Activated T-cell treated with anti-CD3 and anti-CD28 coated beads, Interleukin-2, amount 50 U/mL, for 48 hours (primary cell): ENCODE measurements at regions not wholly inside any gene's neighbourhood (a gene's known extent, or its start where the extent isn't known, plus 50 kb on each side); places are given as distances from the start of the nearest gene placed in this dataset.
"Not testable (repeated sequence)": the region's sequence is repeated elsewhere in the genome, so short reads cannot be mapped to it uniquely, and the experiment has no call there.

ENCODE experiments used
- DNase-seq, 2 experiments: peaks; one replicate each; pipeline ENCODE4 v3.0.0-alpha.2; 2020

DNA sequence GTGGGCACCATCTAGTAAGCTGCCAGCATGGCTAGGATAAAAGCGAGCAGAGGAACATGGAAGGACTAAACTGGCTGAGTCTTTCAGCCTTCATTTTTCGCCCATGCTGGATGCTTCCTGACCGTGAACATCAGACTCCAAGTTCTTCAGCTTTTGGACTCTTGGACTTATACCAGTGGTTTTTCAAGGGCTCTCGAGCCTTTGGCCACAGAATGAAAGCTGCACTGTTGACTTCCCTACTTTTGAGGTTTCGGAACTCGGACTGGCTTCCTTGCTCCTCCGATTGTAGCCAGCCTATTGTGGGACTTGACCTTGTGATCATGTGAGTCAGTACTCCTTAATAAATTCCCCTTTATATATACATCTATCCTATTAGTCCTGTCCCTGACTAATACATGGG lies 785.1 kb upstream of the SLITRK6 start:
- no peak for DNase-seq

DNA sequence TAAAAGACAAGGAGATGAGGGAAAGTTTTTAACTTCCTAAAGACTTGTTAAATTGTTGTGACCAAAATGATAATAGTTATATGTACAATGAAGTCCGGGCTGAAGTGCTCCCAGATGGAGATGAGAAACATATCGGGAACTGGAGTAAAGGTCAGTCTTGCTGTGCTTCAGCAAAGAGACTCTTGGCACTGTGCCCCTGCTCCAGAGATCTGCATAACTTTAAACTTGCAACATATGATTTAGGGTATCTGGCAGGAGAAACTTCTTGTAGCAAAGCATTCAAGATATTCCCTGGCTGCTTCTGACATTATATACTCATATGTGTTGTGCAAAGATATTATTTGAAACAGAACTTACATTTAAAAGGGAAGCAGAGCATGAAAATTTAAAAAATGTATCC lies 786.6 kb upstream of the SLITRK6 start:
- no peak for DNase-seq

DNA sequence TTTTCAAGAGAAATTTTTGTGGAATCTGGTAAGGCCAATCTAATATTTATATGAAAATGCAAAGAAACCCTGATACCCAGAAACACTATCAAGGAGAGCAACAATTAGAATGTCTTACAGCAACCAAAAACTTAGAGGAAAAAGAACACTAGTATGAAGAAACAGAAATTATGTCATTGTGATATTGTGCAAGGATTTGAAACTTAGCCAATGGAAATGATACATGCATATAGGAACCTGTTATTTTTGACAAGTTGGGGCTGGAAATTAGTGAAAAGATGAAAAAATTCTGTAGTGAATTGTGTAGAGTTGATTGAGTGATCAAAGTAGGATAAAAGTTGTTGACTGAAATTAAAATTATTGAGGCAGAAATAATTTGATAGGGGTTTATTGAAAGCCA lies 792.6 kb upstream of the SLITRK6 start:
- no peak for DNase-seq

DNA sequence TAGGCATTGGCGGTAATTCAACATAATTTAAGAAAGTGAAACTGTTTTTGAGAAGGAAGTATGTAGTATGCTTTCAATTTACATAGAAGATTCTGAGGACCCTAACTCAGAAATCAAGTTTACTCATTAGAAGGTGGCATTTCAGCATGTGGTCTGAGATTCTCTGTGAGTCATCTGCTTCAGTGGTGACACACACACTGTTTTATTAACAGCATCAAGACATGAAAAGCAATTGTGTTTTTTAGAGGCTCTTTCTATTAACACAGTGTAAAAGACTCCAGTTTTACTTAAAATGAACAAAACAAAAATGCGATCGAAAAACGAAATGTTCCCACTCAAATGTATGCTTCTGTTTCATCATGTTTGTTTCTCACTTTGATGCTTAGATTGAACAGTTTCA lies 802.1 kb upstream of the SLITRK6 start:
- DNase-seq, result no peak

DNA sequence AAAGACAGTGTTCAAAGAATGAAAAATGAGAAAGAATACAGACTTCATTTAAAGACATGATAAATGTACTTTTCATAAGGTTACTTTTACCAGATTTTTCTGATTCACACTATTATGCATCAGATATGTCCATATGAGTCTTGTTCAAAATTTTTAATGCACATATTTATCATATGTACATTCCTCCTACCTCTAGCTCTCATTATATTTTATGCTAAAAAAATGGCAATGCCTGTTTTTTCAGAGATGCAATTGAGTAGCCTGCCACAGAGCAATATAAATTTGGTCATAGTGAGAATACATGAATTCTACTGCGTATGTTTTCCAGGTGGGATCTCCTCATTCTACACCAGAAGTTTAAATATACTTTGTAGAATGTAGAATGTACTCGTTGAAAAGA lies 807.0 kb upstream of the SLITRK6 start:
- DNase-seq, result no peak

DNA sequence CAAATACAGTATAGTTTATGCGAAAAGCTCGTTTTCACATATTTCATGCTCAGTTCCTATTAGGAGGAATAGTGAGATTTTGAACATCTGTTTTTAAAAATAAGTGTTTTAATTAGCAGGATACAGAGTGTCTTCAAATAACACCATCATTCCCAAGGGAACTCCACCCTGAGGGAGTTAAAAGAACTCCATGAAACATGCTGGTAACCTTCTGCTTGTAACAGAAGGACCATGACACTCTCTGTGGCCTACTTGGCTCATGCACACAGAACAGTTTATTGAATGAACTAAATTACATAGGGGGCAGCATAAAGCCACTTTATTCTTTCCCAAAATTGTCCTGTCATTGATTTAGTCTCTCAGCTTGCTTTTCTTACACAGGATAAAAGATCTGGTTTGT lies 809.5 kb upstream of the SLITRK6 start:
- DNase-seq, result no peak

DNA sequence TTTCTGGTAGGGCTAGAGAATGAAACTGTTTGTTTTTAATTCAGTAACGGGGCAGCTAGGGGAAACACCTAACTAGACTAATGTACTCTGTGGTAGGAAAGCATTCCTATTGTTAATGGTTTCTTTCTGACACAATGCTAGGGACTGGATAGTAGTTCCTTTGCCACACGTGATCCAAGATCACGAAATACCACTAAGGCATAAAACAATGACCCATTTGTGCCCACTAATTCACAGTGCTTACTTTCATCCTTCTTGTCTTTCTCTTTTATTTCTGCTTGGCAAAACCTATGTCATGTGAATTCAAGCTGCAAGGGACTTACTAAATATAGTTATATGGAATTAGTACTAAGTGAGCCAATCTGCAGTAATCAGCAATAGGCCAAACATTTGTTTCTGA lies 834.1 kb upstream of the SLITRK6 start:
- DNase-seq, result no peak

DNA sequence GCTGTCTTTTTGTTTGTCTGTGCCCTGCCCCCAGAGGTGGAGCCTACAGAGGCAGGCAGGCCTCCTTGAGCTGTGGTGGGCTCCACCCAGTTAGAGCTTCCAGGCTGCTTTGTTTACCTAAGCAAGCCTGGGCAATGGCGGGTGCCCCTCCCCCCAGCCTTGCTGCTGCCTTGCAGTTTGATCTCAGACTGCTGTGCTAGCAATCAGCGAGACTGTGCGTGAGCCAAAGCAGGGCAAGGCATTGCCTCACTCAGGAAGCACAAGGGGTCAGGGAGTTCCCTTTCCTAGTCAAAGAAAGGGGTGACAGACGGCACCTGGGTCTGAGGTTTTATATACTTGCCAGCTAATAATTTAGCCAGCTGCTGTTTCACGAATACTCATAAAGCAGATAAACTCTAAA lies 852.0 kb upstream of the SLITRK6 start:
- DNase-seq, result not testable (repeated sequence)

DNA sequence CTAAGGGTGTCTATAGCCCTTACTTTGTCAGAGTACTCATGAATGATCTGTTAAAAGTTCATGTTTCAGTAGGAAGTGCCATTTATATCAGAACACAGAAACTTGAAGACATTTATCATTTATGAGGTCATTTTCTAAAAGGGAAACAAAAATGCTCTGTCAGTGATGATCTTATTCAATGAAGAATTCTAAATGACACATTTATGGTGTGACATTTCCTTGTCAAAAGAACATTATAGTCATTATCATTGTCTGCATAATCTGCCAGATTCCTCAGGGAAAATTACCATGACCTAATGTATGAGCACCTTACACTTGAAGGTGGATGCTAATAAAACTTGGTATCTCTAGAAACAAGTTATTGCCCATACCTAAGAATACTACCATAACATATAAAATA lies 853.8 kb upstream of the SLITRK6 start:
- DNase-seq, result no peak

DNA sequence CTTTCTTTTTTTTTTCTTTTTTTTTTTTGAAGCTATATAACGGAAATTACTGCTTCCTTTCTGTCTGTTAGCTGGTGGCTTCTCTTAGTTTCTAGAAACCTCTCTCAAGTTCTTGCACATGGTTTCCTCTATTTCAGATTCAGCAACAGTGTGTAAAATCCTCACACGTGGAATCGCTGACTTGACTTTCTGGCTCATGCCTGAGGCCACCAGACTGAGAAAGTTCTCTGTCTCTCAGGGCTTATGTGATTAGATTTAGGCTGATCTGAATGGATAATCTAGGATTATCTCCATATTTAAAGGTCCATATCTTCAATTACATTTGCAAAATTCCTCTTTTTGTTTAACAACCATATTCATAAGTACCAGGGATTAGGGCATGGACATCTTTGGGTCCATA lies 856.3 kb upstream of the SLITRK6 start:
- no peak for DNase-seq

DNA sequence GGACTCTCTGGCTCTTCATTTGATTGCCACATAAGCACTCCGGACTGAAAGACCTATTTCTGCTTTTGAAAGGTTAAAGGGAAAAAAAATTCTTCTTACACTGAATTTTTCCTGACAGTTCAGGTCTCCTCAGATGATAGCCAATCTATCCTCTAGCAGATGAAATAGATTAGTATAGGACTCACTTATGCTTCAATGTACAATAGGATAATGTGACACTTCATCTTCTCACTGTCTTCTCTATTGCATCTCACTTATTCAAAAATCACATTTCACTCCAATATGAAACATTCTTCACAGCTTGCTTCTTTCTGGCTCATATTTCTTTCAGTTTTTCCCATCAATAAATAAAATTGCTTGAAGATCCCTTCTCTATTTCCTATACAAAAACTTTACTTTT lies 860.9 kb upstream of the SLITRK6 start:
- DNase-seq, result no peak

DNA sequence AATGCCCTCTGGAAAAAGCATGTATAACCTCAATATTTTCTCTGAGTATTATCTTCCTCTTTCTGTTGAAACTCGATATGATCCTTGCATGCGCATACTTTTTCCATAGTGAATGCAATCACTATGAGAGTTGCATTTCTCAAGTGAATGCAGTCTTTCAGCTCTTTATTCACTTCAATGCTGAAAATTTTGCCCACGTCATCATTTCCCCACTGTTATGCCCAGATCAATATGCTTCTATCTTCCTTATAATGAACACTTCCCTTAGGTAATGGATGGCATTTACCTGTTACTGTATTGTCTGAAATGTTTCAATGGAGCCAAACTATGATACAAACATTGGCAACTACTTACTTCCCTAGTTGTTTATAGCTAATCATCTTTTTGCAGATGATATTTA lies 866.6 kb upstream of the SLITRK6 start:
- DNase-seq, result no peak

DNA sequence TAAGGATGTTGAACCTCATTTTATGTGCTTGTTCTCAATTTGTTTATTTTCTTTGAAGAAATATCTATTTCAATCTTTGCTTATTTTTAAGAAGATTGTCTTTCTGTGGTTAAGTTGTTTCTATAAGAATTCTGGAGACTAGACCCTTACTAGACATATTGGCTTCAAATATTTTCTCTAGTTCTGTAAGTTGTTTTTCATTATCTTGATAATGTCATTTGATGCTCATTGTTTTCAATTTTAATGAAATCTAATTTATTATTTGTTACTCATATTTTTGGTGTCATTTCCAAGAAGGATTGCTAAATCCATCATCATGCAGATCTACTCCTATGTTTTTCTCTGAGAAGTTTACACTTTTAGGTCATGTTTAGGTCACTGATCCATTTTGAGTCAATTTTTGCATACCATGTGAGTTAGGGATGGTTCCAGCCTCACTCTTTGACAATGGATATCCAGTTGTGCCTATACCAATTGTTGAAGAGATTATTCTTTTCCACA lies 874.8 kb upstream of the SLITRK6 start:
- no peak for DNase-seq

DNA sequence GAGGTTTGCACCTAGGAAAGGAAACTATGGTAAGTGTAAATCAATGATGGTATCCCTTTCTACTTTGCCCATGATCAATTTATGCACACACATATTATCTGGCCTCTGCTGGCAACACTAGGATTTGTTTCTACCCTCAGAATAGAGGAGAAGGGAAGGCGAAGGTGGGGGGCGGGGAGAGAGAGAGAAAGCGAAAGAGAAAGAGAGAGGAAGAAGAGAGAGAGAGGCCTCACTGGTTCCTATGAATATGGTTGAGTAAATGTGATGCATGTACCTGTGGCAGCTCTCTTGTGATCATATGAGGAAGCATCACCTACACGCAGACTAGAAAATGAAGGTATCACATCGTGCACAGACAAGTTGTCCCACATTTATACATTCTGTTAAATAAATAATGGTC lies 882.0 kb upstream of the SLITRK6 start:
- no peak for DNase-seq

DNA sequence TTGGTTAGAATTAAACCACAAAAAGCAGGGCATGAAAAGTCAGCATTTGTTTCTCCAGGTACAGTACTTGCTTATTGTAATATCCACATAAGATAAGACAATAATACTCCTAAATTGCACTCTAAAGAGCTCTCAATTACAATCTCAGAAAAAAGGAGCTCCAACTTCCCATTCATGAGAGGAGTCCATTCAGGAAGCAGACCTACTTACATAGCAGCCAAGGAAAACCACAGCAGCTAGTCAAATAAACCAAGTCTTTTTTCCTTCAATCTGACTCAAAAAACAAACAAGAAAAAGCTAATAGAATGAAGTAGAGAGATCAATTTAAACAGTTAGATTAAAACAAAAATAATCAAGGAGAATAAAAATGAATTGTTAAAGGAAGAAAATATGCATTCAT lies 885.2 kb upstream of the SLITRK6 start:
- no peak for DNase-seq

DNA sequence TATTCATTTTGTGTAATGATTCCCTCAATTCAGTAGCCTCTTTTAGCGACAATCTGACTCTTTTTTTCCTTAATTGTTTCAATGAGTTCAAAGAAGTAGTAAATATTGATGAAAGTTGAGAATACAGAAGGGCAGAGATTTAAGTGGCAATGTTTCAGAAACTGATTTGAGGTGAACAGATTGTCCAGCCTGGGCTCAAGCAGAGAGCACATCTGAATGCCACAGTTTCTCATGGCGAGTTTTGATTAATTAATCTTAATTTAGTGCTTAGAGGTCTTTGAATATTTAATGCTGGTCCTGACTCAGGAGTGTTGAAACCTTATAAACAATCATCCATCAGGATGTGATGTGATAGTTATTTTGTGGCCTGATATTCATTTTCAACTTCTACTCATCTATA lies 890.7 kb upstream of the SLITRK6 start:
- DNase-seq, result no peak

DNA sequence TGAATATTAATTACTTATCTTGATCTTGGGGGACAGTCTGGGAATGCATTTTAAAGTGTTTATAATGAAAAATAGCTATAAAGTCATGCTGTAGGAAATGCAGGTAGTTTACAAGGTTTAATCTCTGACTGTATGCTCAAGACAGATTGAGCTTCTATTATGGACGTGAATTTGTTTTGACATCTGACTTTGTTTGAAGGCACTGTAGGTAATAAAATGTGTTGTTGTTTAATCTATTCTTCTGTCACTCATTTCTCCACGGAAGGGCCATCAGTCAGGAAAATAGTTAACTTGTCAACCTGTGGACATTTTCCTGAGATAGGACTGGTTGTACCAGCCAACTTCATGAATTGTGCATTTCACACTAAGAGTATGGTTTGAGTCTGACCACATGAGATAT lies 893.1 kb upstream of the SLITRK6 start:
- DNase-seq, result no peak

DNA sequence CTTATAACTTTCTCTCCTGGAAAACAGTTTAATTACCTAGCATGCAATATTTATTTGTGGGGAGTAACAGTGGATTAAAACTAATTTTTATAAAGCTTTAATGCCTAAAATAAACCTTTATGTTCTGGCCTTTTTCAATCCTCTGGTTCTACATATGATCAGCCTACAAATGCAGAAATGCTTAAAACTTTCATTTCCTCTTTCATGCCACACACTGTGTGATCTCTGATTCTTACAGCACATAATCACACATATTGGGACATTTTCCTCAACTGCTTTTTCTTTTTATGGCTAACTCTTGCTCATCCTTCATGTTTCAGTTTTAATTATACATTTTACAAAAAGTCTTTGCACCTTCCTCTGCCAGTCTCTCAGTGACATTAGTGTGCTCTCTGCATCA lies 910.8 kb upstream of the SLITRK6 start:
- no peak for DNase-seq

DNA sequence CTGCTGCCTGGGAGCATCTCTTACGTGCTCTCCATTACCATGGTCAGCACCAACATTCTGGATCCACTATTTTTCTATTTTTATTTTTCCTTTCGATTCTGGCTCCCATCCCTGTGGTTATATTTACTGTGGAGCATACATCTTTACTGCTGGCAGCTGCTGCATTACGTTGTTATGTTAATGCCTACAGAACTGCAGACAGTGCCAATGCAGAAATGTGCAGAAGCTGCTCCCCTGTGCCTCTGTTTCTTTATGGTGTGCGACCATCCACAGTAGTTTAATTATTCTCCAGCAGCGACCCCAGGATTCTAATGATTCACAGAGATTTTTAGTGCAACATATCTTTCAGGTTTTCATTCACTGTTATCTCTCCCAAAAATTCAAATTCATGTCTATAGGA lies 911.7 kb upstream of the SLITRK6 start:
- no peak for DNase-seq

DNA sequence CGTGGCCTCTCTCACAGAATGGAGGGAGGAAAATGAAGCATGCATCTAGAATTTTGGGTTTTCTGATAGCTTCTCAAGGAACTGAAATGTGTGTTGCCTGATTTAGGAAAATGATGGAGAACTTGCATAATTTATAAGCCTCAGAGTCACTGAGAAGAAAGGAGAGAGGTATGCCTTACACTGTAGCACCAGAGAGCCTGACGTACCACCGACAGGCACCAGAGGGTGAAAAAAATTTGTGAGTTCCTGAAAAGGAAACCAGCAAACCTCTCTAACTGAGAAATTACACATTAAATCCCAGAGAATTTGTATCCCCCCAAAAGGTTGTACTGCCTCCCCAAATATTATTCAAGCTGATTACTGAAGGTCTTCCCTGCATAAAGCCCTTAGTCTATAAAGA lies 915.3 kb upstream of the SLITRK6 start:
- no peak for DNase-seq

DNA sequence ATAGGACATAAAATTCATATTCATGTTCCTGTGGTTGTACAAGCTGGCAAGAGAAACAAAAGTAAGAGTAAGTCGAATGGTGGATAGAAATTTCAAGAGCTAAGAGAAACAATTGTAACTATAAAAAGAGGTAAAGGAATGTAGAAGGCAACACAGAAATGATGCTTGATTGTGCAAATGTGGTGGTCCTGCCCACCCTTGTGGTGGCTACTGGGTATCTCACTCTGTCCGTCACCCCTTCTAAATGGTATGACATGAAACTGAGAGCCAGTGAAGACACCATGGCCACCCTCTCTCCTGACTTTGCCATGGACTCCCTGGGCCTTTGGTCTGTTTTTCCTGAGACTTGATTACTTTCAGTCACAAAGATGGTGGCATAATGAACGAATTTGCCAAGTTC lies 925.9 kb upstream of the SLITRK6 start:
- DNase-seq, result no peak

DNA sequence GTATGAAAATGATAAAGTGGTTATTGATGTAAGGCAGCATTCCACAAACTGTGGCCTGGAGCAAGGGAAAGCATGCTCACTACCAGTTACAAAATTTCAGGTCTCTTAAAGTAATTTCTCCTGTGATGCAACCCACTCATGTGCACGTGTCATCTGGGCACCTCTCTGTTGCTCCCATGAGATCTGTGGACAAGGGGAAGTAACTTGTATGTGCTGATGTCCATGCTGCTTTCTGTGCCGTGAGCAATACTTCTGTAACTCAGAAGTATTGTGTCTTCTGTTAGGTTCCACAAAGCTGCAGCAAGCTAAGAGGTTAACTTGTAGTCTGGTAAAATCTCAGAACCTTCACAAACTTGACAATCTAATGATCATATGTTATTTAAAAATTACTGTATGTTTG lies 930.0 kb upstream of the SLITRK6 start:
- DNase-seq, result no peak

DNA sequence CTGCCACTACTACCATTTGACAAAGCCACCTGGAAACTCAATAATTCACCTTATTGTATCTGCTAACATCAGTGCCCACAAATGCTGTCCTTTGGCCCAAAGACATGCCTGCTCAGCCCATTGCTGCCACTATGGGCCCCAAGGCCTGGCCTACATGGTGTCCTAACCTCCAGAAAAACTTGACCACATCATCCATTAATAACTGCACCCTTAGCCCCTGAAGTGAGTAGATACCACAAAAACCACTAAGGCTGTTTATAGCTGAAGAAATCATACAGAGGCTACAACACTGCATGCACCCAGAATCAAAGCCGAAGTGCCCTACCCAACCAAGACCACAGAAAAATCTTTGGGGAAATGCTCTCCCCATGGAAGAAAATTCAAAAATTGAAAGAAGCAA lies 932.8 kb upstream of the SLITRK6 start:
- no peak for DNase-seq

DNA sequence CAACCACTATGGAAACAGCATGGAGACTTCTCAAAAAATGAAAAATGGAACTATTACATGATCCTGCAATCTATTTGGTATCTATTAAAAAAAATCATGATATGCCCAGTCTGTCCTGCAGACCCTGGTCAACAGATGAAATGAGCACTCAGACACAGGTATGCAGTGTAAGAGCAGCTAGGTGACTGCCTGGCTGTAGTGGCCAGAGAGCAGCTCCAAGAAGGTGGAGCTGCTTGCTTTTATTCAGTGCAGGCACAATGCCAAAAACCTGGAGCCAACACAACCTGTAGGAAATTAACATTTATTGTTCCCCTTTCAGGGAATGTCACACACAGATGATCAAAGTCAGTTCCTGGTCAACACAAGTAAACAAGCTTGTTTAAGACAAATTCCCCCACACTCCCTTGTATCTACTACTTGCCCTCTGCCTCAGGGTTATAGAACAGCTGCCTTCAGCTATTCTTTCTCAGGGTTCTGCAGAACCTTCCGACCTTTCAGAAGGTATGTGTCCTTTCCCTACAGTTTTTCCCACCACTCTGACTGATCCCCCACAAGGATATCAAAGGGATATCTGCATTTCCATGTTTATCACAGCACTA lies 933.7 kb upstream of the SLITRK5 start:
- no peak for DNase-seq

DNA sequence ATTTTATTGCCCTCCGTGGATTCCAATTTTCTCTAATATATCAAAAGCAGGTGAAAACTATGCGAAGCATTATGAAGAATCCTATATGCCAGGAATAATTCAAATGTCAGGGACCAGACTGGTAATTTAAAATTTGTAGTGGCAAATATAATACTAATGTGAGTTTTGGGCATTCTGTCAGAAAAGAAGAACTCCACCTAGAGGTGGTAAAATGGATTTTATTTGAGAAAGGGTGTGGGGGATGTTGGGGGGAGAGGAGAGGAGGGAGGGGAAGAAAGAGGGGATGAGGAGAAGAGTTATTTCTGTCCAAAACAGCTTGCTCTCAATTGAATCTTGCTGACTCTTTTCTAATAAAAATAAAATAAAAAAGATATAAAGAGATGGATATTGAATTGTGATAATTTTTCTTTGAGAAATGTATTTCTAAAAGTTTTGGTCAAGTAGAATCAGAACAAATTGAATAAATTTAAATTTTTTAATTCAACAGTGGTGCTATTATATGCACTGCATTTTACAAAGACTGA lies 929.3 kb upstream of the SLITRK5 start:
- DNase-seq, result no peak
